ENCODE measurements at regions not wholly inside any gene's neighbourhood (a gene's known extent, or its start where the extent isn't known, plus 50 kb on each side); places are given as distances from the start of the nearest gene placed in this dataset.
A peak's percentile ranks its signal among the peaks of the same experiment; 100 is the strongest.

GRCh38 chr2:215782965-215783364 lies 230.4 kb downstream of the MREG start:
- H3K9ac ChIP-seq (ENCODE audit: low read length): no peak overlapping the region

GRCh38 chr2:215782295-215782694 lies 231.1 kb downstream of the MREG start:
- no peak overlapping the region for H3K4me3 ChIP-seq (ENCODE audit: low read depth, low read length)
- peaks cover 12% of the 10 kb centered on the region; the same call in 1 of the 2 replicates for H3K4me1 ChIP-seq (ENCODE audit: control insufficient read depth, insufficient read depth, low read length)
- H3K27me3 ChIP-seq (ENCODE audit: control insufficient read depth, insufficient read depth, low read length): no peaks in the 10 kb centered on the region
- H3K27ac ChIP-seq (ENCODE audit: low read depth, low read length): no peak overlapping the region
- no peaks in the 10 kb centered on the region for H3K9me3 ChIP-seq (ENCODE audit: control insufficient read depth, insufficient read depth, low read depth, low read length)
- H3K9ac ChIP-seq (ENCODE audit: low read length): no peak overlapping the region
- no peaks in the 10 kb centered on the region for H3K36me3 ChIP-seq (ENCODE audit: control insufficient read depth, insufficient read depth, low read length)

More at GRCh38 chr2:215782965-215783364, 230.4 kb downstream of the MREG start:
- Histone ChIP-seq H3K27me3 (ENCODE audit: control insufficient read depth, insufficient read depth, low read length) (no peaks in the 10 kb centered on the region), H3K36me3 (ENCODE audit: control insufficient read depth, insufficient read depth, low read length) (no peaks in the 10 kb centered on the region), H3K9me3 (ENCODE audit: control insufficient read depth, insufficient read depth, low read depth, low read length) (no peaks in the 10 kb centered on the region), H3K4me3 (ENCODE audit: low read depth, low read length) (no peak overlapping the region), H3K27ac (ENCODE audit: low read depth, low read length) (no peak overlapping the region), H3K4me1 (ENCODE audit: control insufficient read depth, insufficient read depth, low read length) (peaks cover 12% of the 10 kb centered on the region; the same call in 1 of the 2 replicates)

- no peaks in the 10 kb centered on the region for H3K9me3 ChIP-seq (ENCODE audit: control insufficient read depth, insufficient read depth, low read depth, low read length)
- H3K9ac ChIP-seq (ENCODE audit: low read length): no peak overlapping the region
- H3K36me3 ChIP-seq (ENCODE audit: control insufficient read depth, insufficient read depth, low read length): no peaks in the 10 kb centered on the region
- H3K27me3 ChIP-seq (ENCODE audit: control insufficient read depth, insufficient read depth, low read length): no peaks in the 10 kb centered on the region
- H3K27ac ChIP-seq (ENCODE audit: low read depth, low read length): no peak overlapping the region
- H3K4me3 ChIP-seq (ENCODE audit: low read depth, low read length): no peak overlapping the region
- H3K4me1 ChIP-seq (ENCODE audit: control insufficient read depth, insufficient read depth, low read length): peaks cover 12% of the 10 kb centered on the region; the same call in 1 of the 2 replicates
These were observed 232.3 kb downstream of the MREG start for GRCh38 chr2:215780907-215781685.

GRCh38 chr2:215780313-215780712 lies 233.0 kb downstream of the MREG start:
- no peaks in the 10 kb centered on the region for H3K36me3 ChIP-seq (ENCODE audit: control insufficient read depth, insufficient read depth, low read length)
- no peaks in the 10 kb centered on the region for H3K9me3 ChIP-seq (ENCODE audit: control insufficient read depth, insufficient read depth, low read depth, low read length)
- no peak overlapping the region for H3K9ac ChIP-seq (ENCODE audit: low read length)
- H3K4me1 ChIP-seq (ENCODE audit: control insufficient read depth, insufficient read depth, low read length): peaks cover 12% of the 10 kb centered on the region; the same call in 1 of the 2 replicates
- no peak overlapping the region for H3K4me3 ChIP-seq (ENCODE audit: low read depth, low read length)
- no peaks in the 10 kb centered on the region for H3K27me3 ChIP-seq (ENCODE audit: control insufficient read depth, insufficient read depth, low read length)
- no peak overlapping the region for H3K27ac ChIP-seq (ENCODE audit: low read depth, low read length)

GRCh38 chr2:215779912-215780311 lies 233.4 kb downstream of the MREG start:
- no peaks in the 10 kb centered on the region for H3K27me3 ChIP-seq (ENCODE audit: control insufficient read depth, insufficient read depth, low read length)
- no peaks in the 10 kb centered on the region for H3K9me3 ChIP-seq (ENCODE audit: control insufficient read depth, insufficient read depth, low read depth, low read length)
- H3K27ac ChIP-seq (ENCODE audit: low read depth, low read length): no peak overlapping the region
- no peak overlapping the region; the same call in 1 of the 2 replicates for H3K4me3 ChIP-seq (ENCODE audit: low read depth, low read length)
- H3K4me1 ChIP-seq (ENCODE audit: control insufficient read depth, insufficient read depth, low read length): peaks cover 12% of the 10 kb centered on the region; the same call in 1 of the 2 replicates
- H3K36me3 ChIP-seq (ENCODE audit: control insufficient read depth, insufficient read depth, low read length): no peaks in the 10 kb centered on the region
- H3K9ac ChIP-seq (ENCODE audit: low read length): no peak overlapping the region

- Histone ChIP-seq H3K9ac (ENCODE audit: low read length) (no peak overlapping the region), H3K27ac (ENCODE audit: low read depth, low read length) (no peak overlapping the region), H3K27me3 (ENCODE audit: control insufficient read depth, insufficient read depth, low read length) (no peaks in the 10 kb centered on the region), H3K4me1 (ENCODE audit: control insufficient read depth, insufficient read depth, low read length) (peaks cover 9% of the 10 kb centered on the region; the same call in 1 of the 2 replicates), H3K4me3 (ENCODE audit: low read depth, low read length) (no peak overlapping the region), H3K9me3 (ENCODE audit: control insufficient read depth, insufficient read depth, low read depth, low read length) (no peaks in the 10 kb centered on the region), H3K36me3 (ENCODE audit: control insufficient read depth, insufficient read depth, low read length) (no peaks in the 10 kb centered on the region)
These were observed 235.8 kb downstream of the MREG start for GRCh38 chr2:215777465-215778044.

GRCh38 chr2:215775106-215775505 lies 238.2 kb downstream of the MREG start:
- H3K9ac ChIP-seq (ENCODE audit: low read length): no peak overlapping the region
- no peak overlapping the region for H3K27ac ChIP-seq (ENCODE audit: low read depth, low read length)
- H3K4me1 ChIP-seq (ENCODE audit: control insufficient read depth, insufficient read depth, low read length): peaks cover 21% of the 10 kb centered on the region
- no peak overlapping the region for H3K4me3 ChIP-seq (ENCODE audit: low read depth, low read length)
- no peaks in the 10 kb centered on the region for H3K9me3 ChIP-seq (ENCODE audit: control insufficient read depth, insufficient read depth, low read depth, low read length)
- H3K27me3 ChIP-seq (ENCODE audit: control insufficient read depth, insufficient read depth, low read length): no peaks in the 10 kb centered on the region
- no peaks in the 10 kb centered on the region for H3K36me3 ChIP-seq (ENCODE audit: control insufficient read depth, insufficient read depth, low read length)

- peaks cover 15% of the 10 kb centered on the region for H3K4me1 ChIP-seq (ENCODE audit: control insufficient read depth, insufficient read depth, low read length)
- H3K4me3 ChIP-seq (ENCODE audit: low read depth, low read length): no peak overlapping the region
- H3K9me3 ChIP-seq (ENCODE audit: control insufficient read depth, insufficient read depth, low read depth, low read length): no peaks in the 10 kb centered on the region
- H3K9ac ChIP-seq (ENCODE audit: low read length): no peak overlapping the region
- no peaks in the 10 kb centered on the region for H3K27me3 ChIP-seq (ENCODE audit: control insufficient read depth, insufficient read depth, low read length)
- H3K36me3 ChIP-seq (ENCODE audit: control insufficient read depth, insufficient read depth, low read length): no peaks in the 10 kb centered on the region
- H3K27ac ChIP-seq (ENCODE audit: low read depth, low read length): no peak overlapping the region
These were observed 239.6 kb downstream of the MREG start for GRCh38 chr2:215773728-215774127.

GRCh38 chr2:215772634-215773563 lies 240.5 kb downstream of the MREG start:
- H3K27ac ChIP-seq (ENCODE audit: low read depth, low read length): no peak overlapping the region
- no peaks in the 10 kb centered on the region for H3K9me3 ChIP-seq (ENCODE audit: control insufficient read depth, insufficient read depth, low read depth, low read length)
- no peak overlapping the region for H3K9ac ChIP-seq (ENCODE audit: low read length)
- H3K4me1 ChIP-seq (ENCODE audit: control insufficient read depth, insufficient read depth, low read length): peaks cover 15% of the 10 kb centered on the region
- no peak overlapping the region for H3K4me3 ChIP-seq (ENCODE audit: low read depth, low read length)
- no peaks in the 10 kb centered on the region for H3K27me3 ChIP-seq (ENCODE audit: control insufficient read depth, insufficient read depth, low read length)
- H3K36me3 ChIP-seq (ENCODE audit: control insufficient read depth, insufficient read depth, low read length): no peaks in the 10 kb centered on the region

GRCh38 chr2:215772003-215772402 lies 241.3 kb downstream of the MREG start:
- Histone ChIP-seq H3K9me3 (ENCODE audit: control insufficient read depth, insufficient read depth, low read depth, low read length) (no peaks in the 10 kb centered on the region), H3K27ac (ENCODE audit: low read depth, low read length) (peak overlapping the region; percentile 61; the same call in 1 of the 2 replicates), H3K36me3 (ENCODE audit: control insufficient read depth, insufficient read depth, low read length) (no peaks in the 10 kb centered on the region), H3K9ac (ENCODE audit: low read length) (no peak overlapping the region), H3K4me3 (ENCODE audit: low read depth, low read length) (no peak overlapping the region), H3K4me1 (ENCODE audit: control insufficient read depth, insufficient read depth, low read length) (peaks cover 15% of the 10 kb centered on the region), H3K27me3 (ENCODE audit: control insufficient read depth, insufficient read depth, low read length) (no peaks in the 10 kb centered on the region)

Data from HUES6 (cell line).